Loucy (cell line): ENCODE measurements at regions not wholly inside any gene's neighbourhood (a gene's known extent, or its start where the extent isn't known, plus 50 kb on each side); places are given as distances from the start of the nearest gene placed in this dataset.

Experiments used
- H2AFZ ChIP-seq: fragments of 200-600 bp; sonication (generic); 2 replicates; pipeline ENCODE4 v1.6.0; 2016; ENCODE audit warnings: antibody characterized with exemption, mild to moderate bottlenecking, low read length, moderate library complexity
- H3F3A ChIP-seq: fragments of 200-600 bp; 2 replicates; pipeline ENCODE4 v1.6.0; 2016; ENCODE audit warnings: antibody characterized with exemption, low read depth, mild to moderate bottlenecking
- H3K27me3 ChIP-seq: fragments of 200-600 bp; sonication (generic); 2 replicates; pipeline ENCODE4 v1.6.1; 2014; ENCODE audit warnings: low read length, mild to moderate bottlenecking; ENCODE audit not compliant: insufficient read depth, poor library complexity, severe bottlenecking
- H3K36me3 ChIP-seq: fragments of 200-600 bp; sonication (generic); 2 replicates; pipeline ENCODE4 v1.6.1; 2016; ENCODE audit warnings: low read length; ENCODE audit not compliant: insufficient read depth
- H3K4me1 ChIP-seq: fragments of 200-600 bp; sonication (generic); 2 replicates; pipeline ENCODE4 v1.5.1; 2014; ENCODE audit warnings: low read length, mild to moderate bottlenecking; ENCODE audit not compliant: insufficient read depth, poor library complexity, severe bottlenecking
- H3K4me2 ChIP-seq: fragments of 200-600 bp; sonication (generic); 2 replicates; pipeline ENCODE4 v1.6.0; 2014; ENCODE audit warnings: antibody characterized with exemption, low read length, low read depth, mild to moderate bottlenecking; ENCODE audit not compliant: poor library complexity, severe bottlenecking
- H3K4me3 ChIP-seq: fragments of 200-600 bp; sonication (generic); 2 replicates; pipeline ENCODE4 v1.5.1; 2014; ENCODE audit warnings: low read length, mild to moderate bottlenecking, mixed read lengths; ENCODE audit not compliant: poor library complexity, severe bottlenecking
- H3K79me2 ChIP-seq: fragments of 200-600 bp; sonication (generic); 2 replicates; pipeline ENCODE4 v1.6.1; 2014; ENCODE audit warnings: low read length; ENCODE audit not compliant: insufficient read depth
- H3K9ac ChIP-seq: fragments of 200-600 bp; sonication (generic); 2 replicates; pipeline ENCODE4 v1.6.0; 2014; ENCODE audit warnings: mild to moderate bottlenecking, low read depth, low read length, moderate library complexity; ENCODE audit not compliant: poor library complexity, severe bottlenecking
- H3K9me2 ChIP-seq: fragments of 200-600 bp; sonication (generic); replicated peaks from 2 replicates; pipeline ENCODE4 v1.6.1; 2016; ENCODE audit warnings: low read depth, low read length, mixed read lengths
- H3K9me3 ChIP-seq: fragments of 200-600 bp; sonication (generic); 2 replicates; pipeline ENCODE4 v1.6.1; 2014; ENCODE audit warnings: mild to moderate bottlenecking, antibody characterized with exemption, low read length, low read depth; ENCODE audit not compliant: insufficient read depth
- H4K20me1 ChIP-seq: fragments of 200-600 bp; sonication (generic); 2 replicates; pipeline ENCODE4 v1.6.0; 2014; ENCODE audit warnings: antibody characterized with exemption, low read length, mild to moderate bottlenecking; ENCODE audit not compliant: insufficient read depth, poor library complexity, severe bottlenecking
- CTCF ChIP-seq: fragments of 200-600 bp; sonication (generic); conservative IDR thresholded peaks from 2 replicates; pipeline ENCODE4 v1.5.1; 2014; ENCODE audit warnings: mild to moderate bottlenecking, antibody characterized with exemption, low read length
- EZH2phosphoT487 ChIP-seq: fragments of 200-600 bp; IDR thresholded peaks from 2 replicates; pipeline ENCODE4 v1.6.1; 2018; ENCODE audit warnings: antibody characterized with exemption, mild to moderate bottlenecking, moderate library complexity, borderline replicate concordance

GRCh38 chr13:103539265-103539664 is 473.0 kb upstream of the SLC10A2 start:
- no peak overlapping the region for H3K4me3 ChIP-seq

GRCh38 chr13:103537616-103538015 is 471.4 kb upstream of the SLC10A2 start:
- Histone ChIP-seq H3F3A (no peaks in the 10 kb centered on the region), H3K4me1 (no peaks in the 10 kb centered on the region), H3K36me3 (no peaks in the 10 kb centered on the region), H3K9me2 (no peaks in the 10 kb centered on the region), H3K9ac (no peak overlapping the region), H3K9me3 (no peaks in the 10 kb centered on the region), H3K4me3 (no peak overlapping the region), H4K20me1 (no peaks in the 10 kb centered on the region), H3K79me2 (no peaks in the 10 kb centered on the region), H3K4me2 (no peak overlapping the region), H3K27me3 (no peaks in the 10 kb centered on the region), H2AFZ (no peak overlapping the region)
- no peak for TF ChIP-seq EZH2phosphoT487
- no peak for TF ChIP-seq CTCF

More at GRCh38 chr13:103539265-103539664, 473.0 kb upstream of the SLC10A2 start:
- Histone ChIP-seq H3K9me3 (no peaks in the 10 kb centered on the region), H3K9me2 (no peaks in the 10 kb centered on the region), H3F3A (no peaks in the 10 kb centered on the region), H3K9ac (no peak overlapping the region), H2AFZ (no peak overlapping the region), H3K27me3 (no peaks in the 10 kb centered on the region), H3K36me3 (no peaks in the 10 kb centered on the region), H3K4me2 (no peak overlapping the region), H3K79me2 (no peaks in the 10 kb centered on the region), H4K20me1 (no peaks in the 10 kb centered on the region), H3K4me1 (no peaks in the 10 kb centered on the region)
- no peak for TF ChIP-seq EZH2phosphoT487
- TF ChIP-seq CTCF: no peak

- H2AFZ ChIP-seq: no peak overlapping the region
- no peaks in the 10 kb centered on the region for H3F3A ChIP-seq
Measured at GRCh38 chr13:103531278-103531677, 465.1 kb upstream of the SLC10A2 start.

More at GRCh38 chr13:103531278-103531677, 465.1 kb upstream of the SLC10A2 start:
- Histone ChIP-seq H3K4me1 (no peaks in the 10 kb centered on the region), H4K20me1 (no peaks in the 10 kb centered on the region), H3K4me3 (no peak overlapping the region), H3K79me2 (no peaks in the 10 kb centered on the region), H3K9me3 (no peaks in the 10 kb centered on the region), H3K9me2 (no peaks in the 10 kb centered on the region), H3K36me3 (no peaks in the 10 kb centered on the region), H3K9ac (no peak overlapping the region), H3K4me2 (no peak overlapping the region), H3K27me3 (no peaks in the 10 kb centered on the region)
- TF ChIP-seq EZH2phosphoT487 (no peak), CTCF (no peak)
